Astrocyte (in vitro differentiated cells and primary cell): ENCODE measurements at regions not wholly inside any gene's neighbourhood (a gene's known extent, or its start where the extent isn't known, plus 50 kb on each side); places are given as distances from the start of the nearest gene placed in this dataset.

ENCODE experiments used
- DNase-seq: peaks from one replicate; pipeline ENCODE4 v3.0.0-alpha.2; 2010; ENCODE audit warnings: low read depth
- FAIRE-seq: peaks from 2 replicates; lab custom pipeline; 2011; peaks lifted over from hg19 to GRCh38; lab: Jason Lieb, UNC
- H2AFZ ChIP-seq: 2 replicates; pipeline ENCODE4 v1.6.0; 2012; ENCODE audit warnings: low read depth, low read length, inconsistent platforms
- H3K27ac ChIP-seq: 2 replicates; pipeline ENCODE4 v1.5.1; 2011; ENCODE audit warnings: low read depth, low read length, inconsistent platforms
- H3K27me3 ChIP-seq: 2 replicates; pipeline ENCODE4 v1.6.0; 2011; ENCODE audit warnings: low read length, inconsistent platforms; ENCODE audit not compliant: insufficient read depth
- H3K36me3 ChIP-seq: 2 replicates; pipeline ENCODE4 v1.5.1; 2011; ENCODE audit warnings: low read length, inconsistent platforms; ENCODE audit not compliant: insufficient read depth
- H3K4me1 ChIP-seq: 2 replicates; pipeline ENCODE4 v1.5.1; 2011; ENCODE audit warnings: low read length, inconsistent platforms; ENCODE audit not compliant: insufficient read depth
- H3K4me2 ChIP-seq: 2 replicates; pipeline ENCODE4 v1.6.0; 2012; ENCODE audit warnings: low read length, inconsistent platforms
- H3K4me3 ChIP-seq: 2 replicates; pipeline ENCODE4 v1.5.1; 2011; ENCODE audit warnings: low read depth, mild to moderate bottlenecking, low read length, inconsistent platforms; ENCODE audit not compliant: insufficient read depth
- H3K79me2 ChIP-seq: 2 replicates; pipeline ENCODE4 v1.6.0; 2012; ENCODE audit warnings: mild to moderate bottlenecking, low read length, inconsistent platforms; ENCODE audit not compliant: insufficient read depth
- H3K9ac ChIP-seq: 2 replicates; pipeline ENCODE4 v1.6.0; 2012; ENCODE audit warnings: mild to moderate bottlenecking, low read length, inconsistent platforms
- H3K9me3 ChIP-seq: 2 replicates; pipeline ENCODE4 v1.5.1; 2012; ENCODE audit warnings: low read depth, mild to moderate bottlenecking, low read length, inconsistent platforms; ENCODE audit not compliant: insufficient read depth
- H4K20me1 ChIP-seq: 2 replicates; pipeline ENCODE4 v1.6.0; 2012; ENCODE audit warnings: low read length, inconsistent platforms; ENCODE audit not compliant: insufficient read depth
- H3K27ac Mint-ChIP-seq: one replicate; pipeline ENCODE4 v1.8.0; 2021; ENCODE audit warnings: mild to moderate bottlenecking, mixed read lengths; ENCODE audit not compliant: unreplicated experiment
- H3K27me3 Mint-ChIP-seq: one replicate; pipeline ENCODE4 v1.8.0; 2021; ENCODE audit warnings: low read depth, mixed read lengths; ENCODE audit not compliant: unreplicated experiment
- H3K36me3 Mint-ChIP-seq: one replicate; pipeline ENCODE4 v1.8.0; 2021; ENCODE audit warnings: low read depth, mixed read lengths; ENCODE audit not compliant: unreplicated experiment
- H3K4me1 Mint-ChIP-seq: one replicate; pipeline ENCODE4 v1.8.0; 2021; ENCODE audit warnings: low read depth, mixed read lengths; ENCODE audit not compliant: unreplicated experiment
- H3K4me3 Mint-ChIP-seq: one replicate; pipeline ENCODE4 v1.8.0; 2021; ENCODE audit warnings: mild to moderate bottlenecking, moderate library complexity, mixed read lengths; ENCODE audit not compliant: unreplicated experiment
- H3K9me3 Mint-ChIP-seq: one replicate; pipeline ENCODE4 v1.8.0; 2021; ENCODE audit warnings: mild to moderate bottlenecking, mixed read lengths; ENCODE audit not compliant: unreplicated experiment
- CTCF ChIP-seq: IDR thresholded peaks from 2 replicates; pipeline ENCODE4 v1.5.1; 2011; ENCODE audit warnings: low read depth, mild to moderate bottlenecking, inconsistent platforms, low read length, moderate library complexity; ENCODE audit not compliant: insufficient read depth
- EZH2 ChIP-seq: IDR thresholded peaks from 2 replicates; pipeline ENCODE4 v1.6.1; 2012; ENCODE audit warnings: mild to moderate bottlenecking, low read length, inconsistent platforms; ENCODE audit not compliant: insufficient read depth

GRCh38 chr3:106750092-106750491 lies 627.1 kb upstream of the CCDC54 start:
- no peak overlapping the region for H3K4me2 ChIP-seq
- H2AFZ ChIP-seq = peak overlapping the region; percentile 36
- H3K36me3 ChIP-seq = peaks cover 2% of the 10 kb centered on the region
- DNase-seq (no peak), FAIRE-seq (no peak)
- H3K4me1 Mint-ChIP-seq = no peaks in the 10 kb centered on the region
- TF ChIP-seq CTCF (no peak), EZH2 (no peak)
- H3K4me3 Mint-ChIP-seq = no peak overlapping the region
- no peaks in the 10 kb centered on the region for H3K27me3 Mint-ChIP-seq
- no peaks in the 10 kb centered on the region for H3K36me3 Mint-ChIP-seq
- H3K4me3 ChIP-seq = no peak overlapping the region
- no peak overlapping the region for H3K27ac ChIP-seq
- no peaks in the 10 kb centered on the region for H3K27me3 ChIP-seq
- H3K79me2 ChIP-seq = no peaks in the 10 kb centered on the region
- no peaks in the 10 kb centered on the region for H4K20me1 ChIP-seq
- H3K4me1 ChIP-seq = peaks cover 2% of the 10 kb centered on the region
- H3K9ac ChIP-seq = no peak overlapping the region
- no peak overlapping the region for H3K27ac Mint-ChIP-seq
- H3K9me3 Mint-ChIP-seq = peaks cover 8% of the 10 kb centered on the region
- no peaks in the 10 kb centered on the region for H3K9me3 ChIP-seq

DNA sequence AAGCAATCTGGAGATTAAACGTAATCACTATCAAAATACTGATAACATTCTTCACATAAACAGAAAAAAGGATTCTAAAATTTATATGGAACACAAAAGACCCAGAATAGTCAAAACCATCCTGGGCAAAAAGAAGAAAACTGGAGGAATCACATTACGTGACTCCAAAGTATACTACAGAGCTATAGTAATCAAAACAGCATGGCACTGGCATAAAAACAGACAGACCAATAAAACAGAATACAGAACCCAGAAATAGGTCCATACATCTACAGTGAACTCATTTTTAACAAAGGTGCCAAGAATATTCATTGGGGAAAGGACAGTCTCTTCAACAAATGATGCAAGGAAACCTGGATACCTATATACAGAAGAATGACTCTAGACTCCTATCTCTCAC lies 621.9 kb upstream of the CCDC54 start:
- H3K4me2 ChIP-seq = no peak overlapping the region
- no peak overlapping the region for H3K9ac ChIP-seq
- H3K4me1 ChIP-seq = no peaks in the 10 kb centered on the region
- no peaks in the 10 kb centered on the region for H3K27me3 ChIP-seq
- peaks cover 9% of the 10 kb centered on the region for H3K9me3 Mint-ChIP-seq
- no peaks in the 10 kb centered on the region for H3K4me1 Mint-ChIP-seq
- no peak for TF ChIP-seq EZH2
- TF ChIP-seq CTCF = no peak
- no peak overlapping the region for H2AFZ ChIP-seq
- FAIRE-seq (no peak), DNase-seq (no peak)
- H3K4me3 ChIP-seq = no peak overlapping the region
- H3K27me3 Mint-ChIP-seq = no peaks in the 10 kb centered on the region
- peaks cover 1% of the 10 kb centered on the region for H3K36me3 Mint-ChIP-seq
- H4K20me1 ChIP-seq = no peaks in the 10 kb centered on the region
- H3K4me3 Mint-ChIP-seq = no peak overlapping the region
- H3K9me3 ChIP-seq = peaks cover 3% of the 10 kb centered on the region
- H3K27ac Mint-ChIP-seq = no peak overlapping the region
- no peak overlapping the region for H3K27ac ChIP-seq
- H3K79me2 ChIP-seq = no peaks in the 10 kb centered on the region
- peaks cover 2% of the 10 kb centered on the region for H3K36me3 ChIP-seq

DNA sequence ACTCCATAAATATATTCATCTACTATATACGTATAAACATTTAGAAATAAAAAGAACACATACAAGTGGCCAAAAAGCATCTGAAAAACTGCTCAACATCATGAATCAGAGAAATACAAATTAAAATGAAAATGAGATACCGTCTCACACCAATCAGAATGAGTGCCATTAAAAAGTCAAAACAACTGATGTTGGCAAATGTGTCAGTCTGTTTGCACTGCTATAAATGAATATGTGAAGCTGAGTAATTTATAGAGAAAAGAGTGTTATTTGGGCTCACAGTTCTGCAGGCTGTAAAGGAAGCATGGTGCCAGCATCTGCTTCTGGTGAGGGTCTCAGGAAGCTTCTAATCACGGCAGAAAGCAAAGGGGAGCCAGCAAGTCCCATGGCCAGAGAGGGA lies 620.3 kb upstream of the CCDC54 start:
- DNase-seq = no peak
- no peak overlapping the region for H3K27ac ChIP-seq
- H3K27me3 Mint-ChIP-seq = no peaks in the 10 kb centered on the region
- no peak overlapping the region for H2AFZ ChIP-seq
- H4K20me1 ChIP-seq = no peaks in the 10 kb centered on the region
- H3K27me3 ChIP-seq = no peaks in the 10 kb centered on the region
- peaks cover 3% of the 10 kb centered on the region for H3K9me3 ChIP-seq
- TF ChIP-seq EZH2 (no peak), CTCF (no peak)
- no peak overlapping the region for H3K4me2 ChIP-seq
- no peak for FAIRE-seq
- peaks cover 9% of the 10 kb centered on the region for H3K9me3 Mint-ChIP-seq
- H3K4me3 ChIP-seq = no peak overlapping the region
- no peaks in the 10 kb centered on the region for H3K4me1 Mint-ChIP-seq
- no peaks in the 10 kb centered on the region for H3K4me1 ChIP-seq
- no peak overlapping the region for H3K27ac Mint-ChIP-seq
- no peak overlapping the region for H3K9ac ChIP-seq
- peaks cover 1% of the 10 kb centered on the region for H3K36me3 Mint-ChIP-seq
- H3K79me2 ChIP-seq = no peaks in the 10 kb centered on the region
- no peak overlapping the region for H3K4me3 Mint-ChIP-seq
- peaks cover 2% of the 10 kb centered on the region for H3K36me3 ChIP-seq
